CD4-positive, alpha-beta T cell (primary cell): ENCODE measurements at regions not wholly inside any gene's neighbourhood (a gene's known extent, or its start where the extent isn't known, plus 50 kb on each side); places are given as distances from the start of the nearest gene placed in this dataset.

Experiments
- ATAC-seq: fragments of 200-7000 bp; cut with Tn5 transposase; one replicate; pipeline ENCODE4 v1.10.0; 2022; ENCODE audit warnings: mild to moderate bottlenecking; ENCODE audit not compliant: poor library complexity
- CTCF ChIA-PET: fragments of 350-600 bp; sonication (Branson Sonifier 250); formaldehyde crosslinking; loops from one replicate; lab custom pipeline; 2021; ENCODE audit warnings: antibody characterized with exemption, inconsistent platforms; lab: Charles Lee
- POLR2A ChIA-PET: fragments of 350-600 bp; sonication (Branson Sonifier 250); formaldehyde crosslinking; loops from one replicate; lab custom pipeline; 2021; ENCODE audit warnings: antibody characterized with exemption, inconsistent platforms; lab: Charles Lee
- DNase-seq, 14 experiments: peaks; one replicate each; pipeline ENCODE4 v3.0.0-alpha.2; 2013 to 2020; ENCODE audit warnings: mixed read lengths in 2 of 14
- H3K27ac ChIP-seq, 2 donors: one replicate each; pipeline versions ENCODE4 v1.5.1 to v1.7.0; 2013; ENCODE audit warnings: low read length in 2 of 2, low read depth in 1 of 2, mild to moderate bottlenecking in 1 of 2
- H3K27me3 ChIP-seq, 2 experiments: 1 replicate in 1 of 2; 2 replicates in 1 of 2; pipeline versions ENCODE4 v1.6.1 to v1.7.0; 2013; ENCODE audit warnings: low read length in 2 of 2, control low read depth in 1 of 2, mild to moderate bottlenecking in 1 of 2, moderate library complexity in 1 of 2; ENCODE audit not compliant: insufficient read depth in 2 of 2, control insufficient read depth in 1 of 2
- H3K36me3 ChIP-seq: one replicate; pipeline ENCODE4 v1.6.1; 2013; ENCODE audit warnings: low read length, control low read depth; ENCODE audit not compliant: insufficient read depth
- H3K4me1 ChIP-seq: one replicate; pipeline ENCODE4 v1.6.1; 2013; ENCODE audit warnings: low read length, control low read depth; ENCODE audit not compliant: insufficient read depth
- H3K4me3 ChIP-seq: one replicate; pipeline ENCODE4 v1.5.1; 2013; ENCODE audit warnings: mild to moderate bottlenecking, low read length, moderate library complexity
- H3K9me3 ChIP-seq, 2 experiments: 1 replicate in 1 of 2; 2 replicates in 1 of 2; pipeline versions ENCODE4 v1.6.1 to v1.7.0; 2013; ENCODE audit warnings: low read length in 2 of 2, mild to moderate bottlenecking in 2 of 2, control low read depth in 1 of 2, moderate library complexity in 1 of 2; ENCODE audit not compliant: control insufficient read depth in 1 of 2, insufficient read depth in 1 of 2
- H3K27ac Mint-ChIP-seq: one replicate; pipeline ENCODE4 v1.8.0; 2020; ENCODE audit warnings: mixed read lengths
- H3K27me3 Mint-ChIP-seq: one replicate; pipeline ENCODE4 v1.8.0; 2021; ENCODE audit warnings: mixed read lengths
- H3K36me3 Mint-ChIP-seq: one replicate; pipeline ENCODE4 v1.8.0; 2021; ENCODE audit warnings: low read depth, mixed read lengths
- H3K4me1 Mint-ChIP-seq: one replicate; pipeline ENCODE4 v1.8.0; 2021; ENCODE audit warnings: low read depth, mixed read lengths
- H3K4me3 Mint-ChIP-seq: one replicate; pipeline ENCODE4 v1.8.0; 2020; ENCODE audit warnings: mild to moderate bottlenecking, mixed read lengths
- H3K9me3 Mint-ChIP-seq: one replicate; pipeline ENCODE4 v1.8.0; 2020; ENCODE audit warnings: mixed read lengths
- CTCF ChIP-seq: fragments of 200-600 bp; IDR thresholded peaks from one replicate; pipeline ENCODE4 v1.8.0; 2022; ENCODE audit warnings: antibody characterized with exemption, mild to moderate bottlenecking
- intact Hi-C, 2 experiments: fragments of 100-400 bp; cut with DNase I in 1 of 2; cut with micrococcal nuclease in 1 of 2; formaldehyde crosslinking; loops; one replicate each; pipeline versions ENCODE4 v1.15.1 to v1.9.0; 2023 to 2025; cut with DNase I, micrococcal nuclease

DNA sequence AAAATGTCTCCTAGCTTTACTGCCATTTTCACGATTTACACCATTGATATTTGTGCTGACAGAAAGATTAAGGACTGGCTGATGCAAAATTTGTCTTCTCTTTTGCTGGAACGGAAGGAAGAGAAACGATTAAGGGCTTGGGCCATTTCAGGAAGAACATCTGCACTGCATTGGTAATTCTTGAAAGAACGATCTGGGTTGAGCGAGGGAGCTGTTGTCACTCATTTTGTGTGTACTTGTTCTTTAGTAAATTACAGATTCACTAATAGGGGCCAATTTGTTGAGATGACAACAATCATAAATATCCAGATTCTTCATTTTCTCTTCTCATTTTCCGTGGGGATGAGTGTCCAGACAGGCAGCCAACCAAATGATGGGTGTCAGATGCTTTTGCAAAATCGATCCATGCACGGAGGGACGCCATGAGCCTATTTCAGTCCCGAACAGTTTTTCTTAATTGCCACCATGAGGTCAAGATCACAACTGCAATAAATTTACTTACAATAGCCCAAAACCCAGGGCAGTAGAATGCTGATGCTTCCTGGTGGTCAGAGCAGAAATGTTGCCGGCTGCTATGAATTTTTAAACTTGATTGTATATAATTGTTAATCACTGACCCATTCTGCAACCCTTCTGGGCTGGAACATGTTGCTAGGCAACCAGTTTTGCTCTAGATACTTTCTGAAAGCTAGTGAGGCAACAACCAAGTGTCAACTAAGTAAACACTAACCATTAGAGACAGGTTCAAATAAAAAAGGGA lies 132.4 kb upstream of the TIAM1 start:
- no peak for TF ChIP-seq CTCF
- Mint-ChIP-seq H3K9me3 (no peaks in the 10 kb centered on the region), H3K27ac (no peak overlapping the region), H3K4me1 (no peaks in the 10 kb centered on the region), H3K4me3 (no peak overlapping the region), H3K36me3 (peaks cover 1% of the 10 kb centered on the region), H3K27me3 (no peaks in the 10 kb centered on the region)
- CTCF ChIA-PET = interaction anchor here (1.6 kb wide), 1 partner anchor 17 kb away, joined by 3 read pairs; no protein-coding TSS in a partner anchor
- no peaks in the 10 kb centered on the region for H3K4me1 ChIP-seq
- ATAC-seq (no peak), DNase-seq (no peak)
- peaks cover 11 to 13% of the 10 kb centered on the region in 2 experiments for H3K9me3 ChIP-seq
- POLR2A ChIA-PET = no interaction called here
- no peaks in the 10 kb centered on the region for H3K36me3 ChIP-seq
- H3K27me3 ChIP-seq = no peaks in the 10 kb centered on the region
- intact Hi-C loops = no loop called here
- no peak overlapping the region for H3K4me3 ChIP-seq
- H3K27ac ChIP-seq = no peak overlapping the region

DNA sequence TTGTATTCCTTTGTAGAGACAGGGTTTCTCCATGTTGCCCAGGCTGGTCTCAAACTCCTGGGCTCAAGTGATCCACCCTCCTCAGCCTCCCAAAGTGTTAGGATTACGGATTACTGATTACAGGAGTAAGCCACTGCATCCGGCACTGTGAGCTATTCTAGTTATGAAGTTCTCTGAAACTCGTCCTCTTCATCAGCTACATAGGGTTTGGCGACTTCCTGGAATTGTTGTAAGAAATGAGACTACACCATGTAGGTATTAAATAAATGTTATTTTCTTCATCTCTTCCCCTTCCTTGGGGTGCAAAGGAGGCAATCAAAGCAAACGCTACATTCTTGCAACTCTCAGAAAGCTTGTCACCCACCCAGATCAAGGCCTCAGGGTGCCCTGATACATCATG lies 131.2 kb upstream of the TIAM1 start:
- no peaks in the 10 kb centered on the region for H3K27me3 ChIP-seq
- no peak overlapping the region for H3K4me3 ChIP-seq
- no peaks in the 10 kb centered on the region for H3K36me3 ChIP-seq
- Mint-ChIP-seq H3K4me3 (no peak overlapping the region), H3K36me3 (no peaks in the 10 kb centered on the region), H3K4me1 (no peaks in the 10 kb centered on the region), H3K27me3 (no peaks in the 10 kb centered on the region), H3K9me3 (no peaks in the 10 kb centered on the region), H3K27ac (no peak overlapping the region)
- ChIA-PET POLR2A (no interaction called here), CTCF (no interaction called here)
- H3K4me1 ChIP-seq = no peaks in the 10 kb centered on the region
- intact Hi-C loops = no loop called here
- no peak overlapping the region for H3K27ac ChIP-seq
- H3K9me3 ChIP-seq = peaks cover under 1% of the 10 kb centered on the region in 2 experiments
- no peak for TF ChIP-seq CTCF
- ATAC-seq = no peak
- DNase-seq = no peak

DNA sequence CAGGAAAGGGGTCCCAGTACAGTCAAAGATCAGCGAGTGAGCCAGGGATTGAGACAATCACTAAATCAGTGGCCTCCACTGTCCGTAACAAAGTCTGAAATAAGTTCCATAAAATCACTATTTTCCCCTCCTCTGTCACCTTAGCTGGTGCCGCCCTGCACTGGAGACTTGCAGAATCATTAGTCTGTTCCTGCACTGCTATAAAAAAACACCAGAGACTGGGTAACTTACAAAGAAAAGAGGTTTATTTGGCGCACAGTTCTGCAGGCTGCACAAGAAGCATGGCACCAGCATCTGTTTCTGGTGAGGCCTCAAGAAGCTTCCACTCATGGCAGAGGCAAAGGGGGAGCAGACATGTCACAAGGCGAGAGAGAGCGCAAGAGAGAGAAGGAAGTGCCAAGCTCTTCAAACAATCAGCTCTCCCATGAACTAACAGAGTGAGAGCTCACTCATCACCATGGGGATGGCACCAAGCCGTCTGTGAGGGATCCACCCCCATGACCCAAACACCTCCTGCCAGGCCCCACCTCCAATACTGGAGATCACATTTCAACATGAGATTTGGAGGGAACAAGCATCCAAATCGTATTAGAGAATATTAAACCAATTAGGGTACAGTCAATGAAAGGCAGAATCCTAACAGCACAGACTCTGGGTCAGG lies 129.8 kb upstream of the TIAM1 start:
- H3K27ac ChIP-seq = no peak overlapping the region
- no peak for TF ChIP-seq CTCF
- POLR2A ChIA-PET = no interaction called here
- H3K9me3 ChIP-seq = no peaks in the 10 kb centered on the region
- no peaks in the 10 kb centered on the region for H3K9me3 Mint-ChIP-seq
- no peaks in the 10 kb centered on the region for H3K4me1 Mint-ChIP-seq
- no peak overlapping the region for H3K4me3 ChIP-seq
- ATAC-seq (no peak), DNase-seq (no peak)
- no peaks in the 10 kb centered on the region for H3K27me3 ChIP-seq
- H3K36me3 Mint-ChIP-seq = no peaks in the 10 kb centered on the region
- no peak overlapping the region for H3K4me3 Mint-ChIP-seq
- no peaks in the 10 kb centered on the region for H3K4me1 ChIP-seq
- no peaks in the 10 kb centered on the region for H3K36me3 ChIP-seq
- CTCF ChIA-PET = no interaction called here
- no peak overlapping the region for H3K27ac Mint-ChIP-seq
- intact Hi-C loops = no loop called here
- no peaks in the 10 kb centered on the region for H3K27me3 Mint-ChIP-seq
